Ectodermal cell (in vitro differentiated cells): ENCODE measurements at regions not wholly inside any gene's neighbourhood (a gene's known extent, or its start where the extent isn't known, plus 50 kb on each side); places are given as distances from the start of the nearest gene placed in this dataset.

ENCODE experiments used
- H3K27ac ChIP-seq: 2 replicates; pipeline ENCODE4 v1.7.0; 2013; ENCODE audit warnings: mild to moderate bottlenecking, low read depth, low read length; ENCODE audit not compliant: insufficient read depth, poor library complexity, severe bottlenecking
- H3K27me3 ChIP-seq: 2 replicates; pipeline ENCODE4 v1.7.0; 2013; ENCODE audit warnings: mild to moderate bottlenecking, low read length; ENCODE audit not compliant: insufficient read depth, control insufficient read depth, poor library complexity, severe bottlenecking
- H3K36me3 ChIP-seq: one replicate; pipeline ENCODE4 v1.7.0; 2013; ENCODE audit warnings: low read length; ENCODE audit not compliant: control insufficient read depth, insufficient read depth
- H3K4me1 ChIP-seq: one replicate; pipeline ENCODE4 v1.7.0; 2013; ENCODE audit warnings: low read length; ENCODE audit not compliant: control insufficient read depth, insufficient read depth
- H3K4me3 ChIP-seq: 2 replicates; pipeline ENCODE4 v1.7.0; 2013; ENCODE audit warnings: low read depth, low read length, control low read depth; ENCODE audit not compliant: insufficient read depth
- H3K9me3 ChIP-seq: 2 replicates; pipeline ENCODE4 v1.7.0; 2013; ENCODE audit warnings: mild to moderate bottlenecking, low read length, moderate library complexity; ENCODE audit not compliant: control insufficient read depth
- whole genome bisulfite sequencing, 2 experiments: methylation state at CpG; one replicate each; pipeline ENCODE4 v1.1.7; 2013; ENCODE audit warnings: missing lambda C conversion rate in 2 of 2; 5-methylcytosine and 5-hydroxymethylcytosine counted together

- 87 to 93% methylated on average over 2 to 3 of the region's 3 CpGs for WGBS, 2 experiments
These were observed 777.8 kb upstream of the BRINP3 start for GRCh38 chr1:191255354-191256054.

DNA sequence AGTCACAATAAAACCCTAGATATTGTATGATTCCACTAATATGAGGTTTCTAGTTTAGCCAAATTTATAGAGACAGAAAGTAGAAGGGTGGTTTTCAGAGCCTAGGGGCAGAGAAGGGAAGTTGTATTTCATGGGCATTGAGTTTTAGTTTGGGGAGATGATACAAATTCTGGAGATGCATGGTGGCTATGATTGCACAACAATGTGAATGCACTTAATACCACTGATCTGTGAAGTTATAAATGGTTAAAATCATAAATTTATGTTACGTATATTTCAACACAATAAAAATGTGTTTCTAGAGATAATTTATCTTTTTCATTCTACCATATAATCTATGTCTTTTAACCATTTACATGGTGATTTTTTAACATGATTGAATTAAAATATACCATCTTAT lies 779.3 kb upstream of the BRINP3 start:
- no peaks in the 10 kb centered on the region for H3K36me3 ChIP-seq
- H3K4me3 ChIP-seq, result no peak overlapping the region
- H3K27me3 ChIP-seq, result no peaks in the 10 kb centered on the region
- H3K4me1 ChIP-seq, result no peaks in the 10 kb centered on the region
- H3K9me3 ChIP-seq, result no peaks in the 10 kb centered on the region
- H3K27ac ChIP-seq, result no peak overlapping the region
- WGBS, 2 experiments, result no CpG with 5 or more reads among the region's 1 CpG

More at GRCh38 chr1:191255354-191256054, 777.8 kb upstream of the BRINP3 start:
- Histone ChIP-seq H3K4me1 (no peaks in the 10 kb centered on the region), H3K27ac (no peak overlapping the region), H3K9me3 (no peaks in the 10 kb centered on the region), H3K27me3 (no peaks in the 10 kb centered on the region), H3K36me3 (no peaks in the 10 kb centered on the region), H3K4me3 (no peak overlapping the region)

GRCh38 chr1:191260056-191260455 lies 782.4 kb upstream of the BRINP3 start:
- H3K4me3 ChIP-seq, result no peak overlapping the region
- WGBS, 2 experiments, result 80 to 93% methylated on average over 1 of the region's 1 CpG

DNA sequence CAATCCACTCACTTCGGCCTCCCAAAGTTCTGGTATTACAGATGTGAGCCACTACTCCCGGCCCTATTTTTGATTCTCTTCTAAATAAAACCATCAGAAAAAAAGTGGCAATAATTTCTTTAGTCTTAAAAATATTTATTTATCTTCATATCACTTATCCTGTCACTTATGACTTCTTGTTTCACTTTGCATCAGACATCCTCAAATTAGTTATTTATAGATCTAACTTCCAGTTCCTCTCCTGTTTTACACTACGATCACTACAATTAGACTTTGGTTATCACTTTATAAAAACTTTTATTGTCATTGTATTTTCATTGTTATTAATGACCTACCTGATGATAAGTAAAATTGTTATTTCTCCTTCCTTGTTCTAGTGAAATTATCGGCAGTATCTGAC lies 783.4 kb upstream of the BRINP3 start:
- WGBS, 2 experiments, result 88 to 91% methylated on average over 2 to 3 of the region's 4 CpGs
- Histone ChIP-seq H3K27me3 (no peaks in the 10 kb centered on the region), H3K4me1 (no peaks in the 10 kb centered on the region), H3K27ac (no peak overlapping the region), H3K9me3 (no peaks in the 10 kb centered on the region), H3K4me3 (no peak overlapping the region), H3K36me3 (no peaks in the 10 kb centered on the region)

More at GRCh38 chr1:191260056-191260455, 782.4 kb upstream of the BRINP3 start:
- no peak overlapping the region for H3K27ac ChIP-seq
- H3K9me3 ChIP-seq, result no peaks in the 10 kb centered on the region
- H3K36me3 ChIP-seq, result no peaks in the 10 kb centered on the region
- H3K27me3 ChIP-seq, result no peaks in the 10 kb centered on the region
- no peaks in the 10 kb centered on the region for H3K4me1 ChIP-seq

- H3K36me3 ChIP-seq, result no peaks in the 10 kb centered on the region
- H3K9me3 ChIP-seq, result no peaks in the 10 kb centered on the region
- 95 to 97% methylated on average over 2 of the region's 2 CpGs for WGBS, 2 experiments
These were observed 801.7 kb upstream of the BRINP3 start for GRCh38 chr1:191279266-191279800.

DNA sequence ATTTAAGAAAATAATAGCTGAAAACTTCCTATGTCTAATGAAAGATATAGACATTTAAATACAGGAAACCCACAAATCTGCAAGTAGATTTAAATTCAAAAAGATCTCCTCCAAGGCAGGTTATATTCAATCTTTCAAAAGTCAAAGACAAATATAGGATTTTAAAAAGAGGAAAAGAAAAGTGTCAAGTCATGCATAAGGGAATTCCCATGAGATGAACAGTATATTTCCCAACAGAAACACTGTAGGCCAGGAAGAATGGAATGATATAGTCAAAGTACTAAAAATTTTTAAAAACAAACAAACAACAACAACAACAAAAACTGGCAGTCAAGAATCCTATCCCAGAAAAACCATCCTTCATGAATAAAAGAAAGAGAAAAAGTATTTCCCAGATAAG lies 806.5 kb upstream of the BRINP3 start:
- Histone ChIP-seq H3K4me3 (no peak overlapping the region), H3K27ac (no peak overlapping the region), H3K36me3 (no peaks in the 10 kb centered on the region), H3K4me1 (no peaks in the 10 kb centered on the region), H3K27me3 (no peaks in the 10 kb centered on the region), H3K9me3 (no peaks in the 10 kb centered on the region)

More at GRCh38 chr1:191279266-191279800, 801.7 kb upstream of the BRINP3 start:
- Histone ChIP-seq H3K27me3 (no peaks in the 10 kb centered on the region), H3K27ac (no peak overlapping the region), H3K4me1 (no peaks in the 10 kb centered on the region), H3K4me3 (no peak overlapping the region)

GRCh38 chr1:191290441-191290840 lies 812.8 kb upstream of the BRINP3 start:
- H3K27ac ChIP-seq, result no peak overlapping the region
- H3K36me3 ChIP-seq, result no peaks in the 10 kb centered on the region
- H3K4me3 ChIP-seq, result no peak overlapping the region
- H3K27me3 ChIP-seq, result no peaks in the 10 kb centered on the region
- WGBS, 2 experiments, result 78 to 80% methylated on average over 3 to 4 of the region's 4 CpGs
- no peaks in the 10 kb centered on the region for H3K4me1 ChIP-seq
- H3K9me3 ChIP-seq, result no peaks in the 10 kb centered on the region

- Histone ChIP-seq H3K27ac (no peak overlapping the region), H3K36me3 (no peaks in the 10 kb centered on the region), H3K9me3 (no peaks in the 10 kb centered on the region), H3K4me3 (no peak overlapping the region), H3K4me1 (no peaks in the 10 kb centered on the region), H3K27me3 (no peaks in the 10 kb centered on the region)
- WGBS, 2 experiments, result no CpG with 5 or more reads among the region's 1 CpG
These were observed 827.7 kb upstream of the BRINP3 start for GRCh38 chr1:191305370-191305769.

DNA sequence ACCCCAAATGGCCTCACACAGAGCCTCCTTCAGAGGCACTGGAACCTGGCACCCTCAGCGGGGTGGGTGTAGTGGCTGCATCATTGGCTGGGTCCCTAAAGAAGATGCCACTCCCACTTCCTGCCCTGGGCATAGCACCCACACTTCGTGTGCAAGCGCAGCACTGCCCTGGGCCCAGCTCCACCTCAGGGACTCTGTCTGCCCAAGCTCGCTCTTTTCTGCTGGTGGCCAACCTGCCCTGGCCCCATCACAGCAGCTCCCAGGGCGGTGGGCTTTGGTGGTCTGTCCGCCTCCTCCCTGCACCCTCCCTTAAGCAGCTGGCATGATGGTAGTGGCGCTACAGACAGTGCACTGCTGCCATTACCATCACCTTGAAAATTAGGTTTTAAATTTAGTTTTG lies 829.3 kb upstream of the BRINP3 start:
- H3K27me3 ChIP-seq, result no peaks in the 10 kb centered on the region
- H3K9me3 ChIP-seq, result no peaks in the 10 kb centered on the region
- H3K4me3 ChIP-seq, result no peak overlapping the region
- no peak overlapping the region for H3K27ac ChIP-seq
- H3K36me3 ChIP-seq, result no peaks in the 10 kb centered on the region
- WGBS, 2 experiments, result 95% methylated on average over 7 of the region's 7 CpGs
- no peaks in the 10 kb centered on the region for H3K4me1 ChIP-seq

- 86 to 96% methylated on average over 2 of the region's 2 CpGs for WGBS, 2 experiments
- no peaks in the 10 kb centered on the region for H3K27me3 ChIP-seq
- no peaks in the 10 kb centered on the region for H3K36me3 ChIP-seq
- H3K27ac ChIP-seq, result no peak overlapping the region
- no peaks in the 10 kb centered on the region for H3K4me1 ChIP-seq
- H3K4me3 ChIP-seq, result no peak overlapping the region
- H3K9me3 ChIP-seq, result no peaks in the 10 kb centered on the region
These were observed 838.2 kb upstream of the RGS18 start for GRCh38 chr1:191320062-191320461.
